IMR-90 (cell line): ENCODE measurements at regions not wholly inside any gene's neighbourhood (a gene's known extent, or its start where the extent isn't known, plus 50 kb on each side); places are given as distances from the start of the nearest gene placed in this dataset.

Experiments used
- ATAC-seq: fragments of 200-7000 bp; cut with Tn5 transposase; 2 replicates; pipeline ENCODE4 v1.9.1; 2020; ENCODE audit warnings: low read depth, mild to moderate bottlenecking, moderate library complexity
- BruUV-seq: library from RNA; stranded (reverse); fragments of 400-500 nt; replicated peaks from 2 replicates; lab custom pipeline; 2021; lab: Mats Ljungman, UMichigan
- CTCF ChIA-PET: fragments of 300-600 bp; formaldehyde crosslinking; extraction: SDS; loops from one replicate; lab custom pipeline; 2021; ENCODE audit warnings: antibody characterized with exemption; lab: Yijun Ruan, JAX
- POLR2A ChIA-PET: fragments of 300-600 bp; sonication (Branson Sonifier 250); formaldehyde crosslinking; loops from one replicate; lab custom pipeline; 2022; ENCODE audit warnings: antibody characterized with exemption; ENCODE audit not compliant: unreplicated experiment; lab: Charles Lee
- DNase-seq: peaks from one replicate; pipeline ENCODE4 v3.0.0; 2013
- H2AFZ ChIP-seq: replicated peaks from 2 replicates; pipeline ENCODE3; 2013; ENCODE audit warnings: low read length, mild to moderate bottlenecking; ENCODE audit not compliant: poor library complexity
- H2AK5ac ChIP-seq: 2 replicates; pipeline ENCODE4 v1.6.1; 2013; ENCODE audit warnings: low read depth, low read length, inconsistent platforms
- H2AK9ac ChIP-seq: replicated peaks from 2 replicates; pipeline ENCODE3; 2013; ENCODE audit warnings: mild to moderate bottlenecking, low read depth, low read length, moderate library complexity; ENCODE audit not compliant: poor library complexity
- H2BK120ac ChIP-seq: 2 replicates; pipeline ENCODE4 v1.6.1; 2013; ENCODE audit warnings: low read depth, low read length, inconsistent platforms
- H2BK15ac ChIP-seq: 3 replicates; pipeline ENCODE4 v1.6.1; 2013; ENCODE audit warnings: low read depth, low read length, inconsistent platforms
- H2BK20ac ChIP-seq: 2 replicates; pipeline ENCODE4 v1.6.1; 2013; ENCODE audit warnings: low read depth, mild to moderate bottlenecking, inconsistent platforms, low read length, moderate library complexity
- H2BK5ac ChIP-seq: 2 replicates; pipeline ENCODE4 v1.6.1; 2013; ENCODE audit warnings: mild to moderate bottlenecking, low read depth, low read length, inconsistent platforms; ENCODE audit not compliant: poor library complexity, severe bottlenecking
- H3K14ac ChIP-seq: replicated peaks from 2 replicates; pipeline ENCODE4 v1.6.1; 2013; ENCODE audit warnings: low read depth, low read length, inconsistent platforms
- H3K18ac ChIP-seq: 2 replicates; pipeline ENCODE4 v1.6.1; 2013; ENCODE audit warnings: low read depth, low read length, control low read depth
- H3K23ac ChIP-seq: 2 replicates; pipeline ENCODE4 v1.6.1; 2013; ENCODE audit warnings: low read depth, low read length, inconsistent platforms
- H3K27ac ChIP-seq: 2 replicates; pipeline ENCODE4 v1.5.1; 2013; ENCODE audit warnings: mild to moderate bottlenecking, control low read depth, low read length; ENCODE audit not compliant: insufficient read depth
- H3K27me3 ChIP-seq: 2 replicates; pipeline ENCODE4 v1.6.1; 2013; ENCODE audit warnings: low read length; ENCODE audit not compliant: control insufficient read depth, insufficient read depth
- H3K36me3 ChIP-seq: 2 replicates; pipeline ENCODE4 v1.6.1; 2013; ENCODE audit warnings: low read length, mixed read lengths; ENCODE audit not compliant: control insufficient read depth, insufficient read depth
- H3K4ac ChIP-seq: 2 replicates; pipeline ENCODE4 v1.6.1; 2013; ENCODE audit warnings: low read depth, low read length, inconsistent platforms
- H3K4me1 ChIP-seq: 2 replicates; pipeline ENCODE4 v1.6.1; 2013; ENCODE audit warnings: low read length, mixed read lengths; ENCODE audit not compliant: control insufficient read depth, insufficient read depth
- H3K4me2 ChIP-seq: 2 replicates; pipeline ENCODE4 v1.6.1; 2013; ENCODE audit warnings: low read depth, mild to moderate bottlenecking, control low read depth, low read length, moderate library complexity
- H3K4me3 ChIP-seq: 2 replicates; pipeline ENCODE4 v1.5.1; 2013; ENCODE audit warnings: low read depth, mild to moderate bottlenecking, control low read depth, low read length, moderate library complexity; ENCODE audit not compliant: insufficient read depth
- H3K56ac ChIP-seq: 2 replicates; pipeline ENCODE4 v1.6.1; 2013; ENCODE audit warnings: low read length, inconsistent platforms; ENCODE audit not compliant: insufficient read depth; ENCODE audit errors: extremely low read depth
- H3K79me1 ChIP-seq, 2 experiments: 2 replicates each; pipeline ENCODE4 v1.6.1; 2013; ENCODE audit warnings: low read length in 2 of 2, inconsistent platforms in 1 of 2, low read depth in 1 of 2
- H3K9ac ChIP-seq: 2 replicates; pipeline ENCODE4 v1.6.1; 2013; ENCODE audit warnings: low read depth, low read length, control low read depth
- H3K9me1 ChIP-seq: 2 replicates; pipeline ENCODE4 v1.6.1; 2013; ENCODE audit warnings: low read length, inconsistent platforms; ENCODE audit not compliant: insufficient read depth
- H3K9me3 ChIP-seq: 2 replicates; pipeline ENCODE4 v1.6.1; 2013; ENCODE audit warnings: low read length; ENCODE audit not compliant: control insufficient read depth, insufficient read depth
- H4K20me1 ChIP-seq: 2 replicates; pipeline ENCODE4 v1.6.1; 2013; ENCODE audit warnings: low read length, inconsistent platforms; ENCODE audit not compliant: insufficient read depth
- H4K5ac ChIP-seq: 2 replicates; pipeline ENCODE4 v1.6.1; 2013; ENCODE audit warnings: mild to moderate bottlenecking, low read depth, low read length, control low read depth
- H4K8ac ChIP-seq, 2 experiments: 2 replicates each; pipeline ENCODE4 v1.6.1; 2013; ENCODE audit warnings: low read depth in 2 of 2, low read length in 2 of 2, control low read depth in 1 of 2, inconsistent platforms in 1 of 2
- H4K91ac ChIP-seq: 2 replicates; pipeline ENCODE4 v1.6.1; 2013; ENCODE audit warnings: low read depth, low read length, inconsistent platforms; ENCODE audit not compliant: insufficient read depth
- BHLHE40 ChIP-seq: fragments of 150-350 bp; IDR thresholded peaks from 2 replicates; pipeline ENCODE4 v1.6.1; 2016; ENCODE audit warnings: mild to moderate bottlenecking, low read depth, low read length
- CEBPB ChIP-seq: IDR thresholded peaks from 2 replicates; pipeline ENCODE4 v1.6.1; 2012; ENCODE audit warnings: low read depth, low read length, improper control_type of control experiment
- CHD1 ChIP-seq: IDR thresholded peaks from 2 replicates; pipeline ENCODE4 v1.6.1; 2012; ENCODE audit warnings: low read depth, low read length, improper control_type of control experiment
- CTCF ChIP-seq: conservative IDR thresholded peaks from 2 replicates; pipeline ENCODE4 v1.5.1; 2012; ENCODE audit warnings: mild to moderate bottlenecking, low read depth, low read length, improper control_type of control experiment
- ELK1 ChIP-seq: fragments of 150-350 bp; IDR thresholded peaks from 2 replicates; pipeline ENCODE4 v1.6.1; 2016; ENCODE audit warnings: low read depth, mild to moderate bottlenecking, low read length, moderate library complexity, borderline replicate concordance
- FOS ChIP-seq: fragments of 150-350 bp; IDR thresholded peaks from 2 replicates; pipeline ENCODE4 v1.6.1; 2016; ENCODE audit warnings: low read depth, low read length
- MAFK ChIP-seq: IDR thresholded peaks from 2 replicates; pipeline ENCODE4 v1.6.1; 2012; ENCODE audit warnings: low read depth, low read length, improper control_type of control experiment
- MAZ ChIP-seq: IDR thresholded peaks from 2 replicates; pipeline ENCODE4 v1.6.1; 2012; ENCODE audit warnings: low read depth, mild to moderate bottlenecking, low read length, improper control_type of control experiment, moderate library complexity, borderline replicate concordance
- MXI1 ChIP-seq: IDR thresholded peaks from 2 replicates; pipeline ENCODE4 v1.6.1; 2012; ENCODE audit warnings: low read depth, mild to moderate bottlenecking, low read length, moderate library complexity, borderline replicate concordance
- NFE2L2 ChIP-seq: fragments of 150-350 bp; IDR thresholded peaks from 2 replicates; pipeline ENCODE4 v1.6.1; 2016; ENCODE audit warnings: low read depth, mild to moderate bottlenecking, low read length
- POLR2A ChIP-seq: IDR thresholded peaks from 2 replicates; pipeline ENCODE4 v1.6.1; 2012; ENCODE audit warnings: mild to moderate bottlenecking, low read depth, low read length
- RAD21 ChIP-seq: IDR thresholded peaks from 2 replicates; pipeline ENCODE4 v1.6.1; 2012; ENCODE audit warnings: low read length, improper control_type of control experiment
- RCOR1 ChIP-seq: IDR thresholded peaks from 2 replicates; pipeline ENCODE4 v1.6.1; 2012; ENCODE audit warnings: mild to moderate bottlenecking, low read length, improper control_type of control experiment; ENCODE audit not compliant: insufficient replicate concordance
- RFX5 ChIP-seq: IDR thresholded peaks from 2 replicates; pipeline ENCODE4 v1.8.0; 2012; ENCODE audit warnings: low read depth, mild to moderate bottlenecking, low read length, moderate library complexity
- SMC3 ChIP-seq: fragments of 150-350 bp; IDR thresholded peaks from 2 replicates; pipeline ENCODE4 v1.6.1; 2016; ENCODE audit warnings: low read depth, mild to moderate bottlenecking, antibody characterized with exemption, low read length, moderate library complexity
- WGBS, 2 experiments: methylation state at CpG; one replicate each; pipeline versions ENCODE4 v1.1.5 to v1.1.7; 2013; ENCODE audit warnings: missing lambda C conversion rate in 2 of 2; ENCODE audit not compliant: insufficient read length in 1 of 2; ENCODE audit errors: extremely low coverage in 2 of 2; 5-methylcytosine and 5-hydroxymethylcytosine counted together
- dilution Hi-C: fragments of 300-500 bp; cut with HindIII; formaldehyde crosslinking; loops from one replicate; pipeline ENCODE4 v1.14.3; 2018; ENCODE audit warnings: low sequenced_read_pairs; ENCODE audit not compliant: unreplicated experiment
- in situ Hi-C: fragments of 300-500 bp; cut with MboI; formaldehyde crosslinking; loops from 3 replicates; pipeline ENCODE4 v1.14.3; 2019; ENCODE audit warnings: low sequenced_read_pairs, inconsistent platforms, mixed read lengths
- intact Hi-C: fragments of 100-400 bp; cut with micrococcal nuclease; formaldehyde crosslinking; loops from 2 replicates; pipeline ENCODE4 v1.10.0; 2022
- TF ChIP-seq, protein P1 (sequence below): fragments of 150-350 bp; IDR thresholded peaks from 2 replicates; pipeline ENCODE4 v1.6.1; 2017; ENCODE audit warnings: mild to moderate bottlenecking, antibody characterized with exemption, low read length, low read depth

- no peak overlapping the region for H4K5ac ChIP-seq
- H4K8ac ChIP-seq: peak overlapping the region in 1 of 2 experiments; percentile 75; a peak in 2 of 4 replicates
- intact Hi-C loops (loop anchor here (5.0 kb wide), 2 partner anchors 56 to 166 kb away; no protein-coding TSS in a partner anchor), in situ Hi-C loops (no loop called here), dilution Hi-C loops (no loop called here)
- peak; percentile 98 for ATAC-seq
- H3K14ac ChIP-seq: no peak overlapping the region
- no peaks in the 10 kb centered on the region for H3K36me3 ChIP-seq
- H3K4me2 ChIP-seq: peak overlapping the region; percentile 94
- ChIA-PET CTCF (interaction anchor here (0.7 kb wide), 1 partner anchor 158 kb away, joined by 6 read pairs; no protein-coding TSS in a partner anchor), POLR2A (no interaction called here)
- peak overlapping the region; percentile 63 for H3K18ac ChIP-seq
- H3K79me1 ChIP-seq: no peaks in the 10 kb centered on the region
- H3K4ac ChIP-seq: peak overlapping the region; percentile 84; the same call in 1 of the 2 replicates
- H3K9me3 ChIP-seq: no peaks in the 10 kb centered on the region
- WGBS, 2 experiments: 0% methylated on average over 12 of the region's 18 CpGs; no CpG with 5 or more reads in 1 of the 2 experiments
- no peak overlapping the region for H3K27ac ChIP-seq
- H4K20me1 ChIP-seq: no peaks in the 10 kb centered on the region
- H4K91ac ChIP-seq: no peak overlapping the region
- no peak overlapping the region for H2AK5ac ChIP-seq
- peak; percentile 84 for DNase-seq
- H2BK15ac ChIP-seq: no peak overlapping the region
- peak overlapping the region; percentile 44 for H2BK5ac ChIP-seq
- H3K23ac ChIP-seq: peak overlapping the region; percentile 55; the same call in 1 of the 2 replicates
- peak overlapping the region; percentile 46 for H3K4me3 ChIP-seq
- H3K4me1 ChIP-seq: peaks cover 6% of the 10 kb centered on the region; the same call in 1 of the 2 replicates
- H2BK20ac ChIP-seq: no peak overlapping the region
- no TSS peak for BruUV-seq
- H3K9ac ChIP-seq: no peak overlapping the region
- 0 out of 2 replicates have a peak overlapping the region, but pooled peaks have one; percentile 68 for H3K56ac ChIP-seq
- H2AK9ac ChIP-seq: peak overlapping the region; percentile 22
- peak overlapping the region; percentile 70; the same call in 1 of the 2 replicates for H2BK120ac ChIP-seq
- H3K9me1 ChIP-seq: no peaks in the 10 kb centered on the region
- no peak for TF ChIP-seq RFX5
- no peak for TF ChIP-seq CHD1
- TF ChIP-seq MAZ: peak; percentile 87
- TF ChIP-seq RCOR1: no peak
- 0 out of 2 replicates have a peak, but pooled peaks have one; percentile 14 for TF ChIP-seq RAD21
- peak; percentile 55 for TF ChIP-seq FOS
- TF ChIP-seq MXI1: peak; percentile 61; the same call in 1 of the 2 replicates
- TF ChIP-seq, protein P1, sequence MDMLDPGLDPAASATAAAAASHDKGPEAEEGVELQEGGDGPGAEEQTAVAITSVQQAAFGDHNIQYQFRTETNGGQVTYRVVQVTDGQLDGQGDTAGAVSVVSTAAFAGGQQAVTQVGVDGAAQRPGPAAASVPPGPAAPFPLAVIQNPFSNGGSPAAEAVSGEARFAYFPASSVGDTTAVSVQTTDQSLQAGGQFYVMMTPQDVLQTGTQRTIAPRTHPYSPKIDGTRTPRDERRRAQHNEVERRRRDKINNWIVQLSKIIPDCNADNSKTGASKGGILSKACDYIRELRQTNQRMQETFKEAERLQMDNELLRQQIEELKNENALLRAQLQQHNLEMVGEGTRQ: no peak
- peak; percentile 13; the same call in 1 of the 2 replicates for TF ChIP-seq NFE2L2
- no peak for TF ChIP-seq SMC3
- TF ChIP-seq MAFK: peak; percentile 65
- no peak for TF ChIP-seq CTCF
- no peak; the same call in 1 of the 2 replicates for TF ChIP-seq POLR2A
- no peak for TF ChIP-seq ELK1
- TF ChIP-seq BHLHE40: peak; percentile 52
- TF ChIP-seq CEBPB: no peak
- H2AFZ ChIP-seq: peak overlapping the region; percentile 84
- H3K27me3 ChIP-seq: no peaks in the 10 kb centered on the region
These were observed 858.7 kb downstream of the USP25 start for GRCh38 chr21:16588433-16588860.
